ENCODE measurements at regions not wholly inside any gene's neighbourhood (a gene's known extent, or its start where the extent isn't known, plus 50 kb on each side); places are given as distances from the start of the nearest gene placed in this dataset.
A peak's percentile ranks its signal among the peaks of the same experiment; 100 is the strongest.
"Not testable (repeated sequence)": the region's sequence is repeated elsewhere in the genome, so short reads cannot be mapped to it uniquely, and the experiment has no call there.

- DNase-seq = no peak
Measured at GRCh38 chr2:238704471-238705225, 143.2 kb upstream of the TWIST2 start.

- DNase-seq = no peak
Measured at GRCh38 chr2:238706163-238706562, 141.7 kb upstream of the TWIST2 start.

GRCh38 chr2:238706673-238707072 is 141.2 kb upstream of the TWIST2 start:
- DNase-seq = no peak

DNA sequence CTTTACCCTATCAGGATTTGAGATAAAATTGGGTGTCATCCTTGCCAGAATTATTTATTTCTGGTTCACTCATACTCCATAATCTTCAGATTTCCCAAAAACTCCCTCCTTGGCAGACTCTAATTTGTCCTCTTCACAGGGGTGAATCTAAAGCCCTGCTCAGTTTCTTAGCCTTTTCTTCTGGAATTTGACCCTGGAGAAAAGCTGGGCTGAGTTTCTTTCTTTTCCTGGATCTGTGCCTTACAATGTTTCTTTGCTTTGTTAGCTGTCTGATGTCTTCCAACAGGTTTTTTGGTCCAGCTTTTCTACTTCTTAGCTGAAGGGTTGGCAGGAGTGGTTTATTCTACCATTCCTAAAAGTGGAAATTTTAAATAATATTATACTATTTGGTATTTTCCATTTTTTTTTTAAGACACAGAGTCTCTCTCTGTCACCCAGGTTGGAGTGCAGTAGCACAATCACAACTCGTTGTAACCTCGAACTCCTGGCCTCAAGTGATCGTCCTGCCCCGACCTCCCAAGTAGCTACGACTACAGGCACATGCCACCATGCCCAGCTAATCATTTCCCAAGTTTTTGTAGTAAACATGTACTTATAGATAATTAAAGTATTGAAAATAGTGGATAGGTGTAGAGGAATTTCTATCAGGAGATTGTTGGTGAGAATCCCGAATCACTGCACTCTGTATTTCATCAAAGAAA is 138.4 kb upstream of the TWIST2 start:
- DNase-seq = no peak

- DNase-seq = no peak
Measured at GRCh38 chr2:238710032-238710735, 137.7 kb upstream of the TWIST2 start.

GRCh38 chr2:238710787-238711186 is 137.1 kb upstream of the TWIST2 start:
- DNase-seq = no peak

DNA sequence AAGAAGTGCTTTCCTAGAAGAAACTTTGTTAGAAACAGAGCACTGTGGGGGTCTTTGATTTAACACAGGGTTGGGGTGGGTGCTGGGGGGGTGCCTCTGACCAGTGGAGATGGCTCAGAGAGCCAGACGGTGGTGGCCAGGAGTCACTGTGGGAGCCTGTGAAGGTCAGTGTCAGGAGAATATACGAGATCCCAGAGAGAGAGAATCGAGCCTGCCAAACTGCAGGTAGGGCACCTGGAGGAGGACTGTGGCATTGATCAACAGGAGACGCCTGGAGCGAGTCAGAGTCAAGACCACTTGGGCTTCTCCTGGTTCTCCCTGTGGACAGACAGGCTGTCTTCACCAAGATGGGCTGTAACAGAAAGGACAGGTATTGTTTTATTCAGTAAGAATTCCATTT is 136.5 kb upstream of the TWIST2 start:
- DNase-seq = no peak

- DNase-seq = no peak
Measured at GRCh38 chr2:238712011-238712410, 135.9 kb upstream of the TWIST2 start.

GRCh38 chr2:238713198-238713826 is 134.6 kb upstream of the TWIST2 start:
- DNase-seq = no peak

GRCh38 chr2:238714038-238714528 is 133.8 kb upstream of the TWIST2 start:
- DNase-seq = no peak

DNA sequence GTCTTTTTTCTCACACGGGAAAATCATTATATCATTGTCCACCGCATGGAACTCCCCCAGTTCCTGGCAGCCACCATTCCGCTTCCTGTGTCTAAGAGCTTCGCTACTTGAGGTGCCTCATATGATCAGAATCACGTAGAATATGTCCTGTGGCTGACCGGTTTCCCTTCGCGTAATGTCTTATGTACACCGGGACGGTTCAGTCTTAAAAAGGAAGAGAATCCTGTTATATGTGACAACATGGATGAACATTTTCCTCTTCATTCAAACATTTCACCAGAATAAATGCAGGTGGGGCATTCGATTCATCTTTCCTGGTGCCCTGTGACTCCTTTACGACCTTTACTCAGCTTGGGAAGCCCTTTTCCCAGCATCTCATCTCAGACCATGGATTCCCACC is 131.7 kb upstream of the TWIST2 start:
- DNase-seq = no peak

GRCh38 chr2:238716585-238716984 is 131.3 kb upstream of the TWIST2 start:
- no peak for DNase-seq

GRCh38 chr2:238717084-238717483 is 130.8 kb upstream of the TWIST2 start:
- DNase-seq = no peak

DNA sequence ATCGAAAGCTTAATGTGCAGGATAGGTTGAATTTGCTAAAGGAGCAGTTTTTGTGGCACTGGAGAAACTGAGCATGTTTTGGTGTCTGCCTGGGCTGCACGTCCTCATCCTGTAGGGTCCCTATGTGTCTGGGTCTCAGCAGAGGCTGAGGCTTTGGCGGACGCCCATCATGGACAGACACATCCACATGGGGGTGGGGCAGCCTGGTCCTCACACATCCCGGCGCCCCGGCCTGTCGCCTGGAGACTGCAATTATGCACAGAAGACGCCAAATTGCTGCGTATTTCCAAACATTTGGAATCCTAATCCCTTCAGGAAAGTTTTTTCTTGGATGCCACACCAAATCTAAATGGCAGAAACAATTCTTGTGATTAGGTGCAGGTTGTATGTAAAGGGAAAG is 128.2 kb upstream of the TWIST2 start:
- no peak for DNase-seq

GRCh38 chr2:238720232-238720672 is 127.6 kb upstream of the TWIST2 start:
- DNase-seq = peak; percentile 26

DNA sequence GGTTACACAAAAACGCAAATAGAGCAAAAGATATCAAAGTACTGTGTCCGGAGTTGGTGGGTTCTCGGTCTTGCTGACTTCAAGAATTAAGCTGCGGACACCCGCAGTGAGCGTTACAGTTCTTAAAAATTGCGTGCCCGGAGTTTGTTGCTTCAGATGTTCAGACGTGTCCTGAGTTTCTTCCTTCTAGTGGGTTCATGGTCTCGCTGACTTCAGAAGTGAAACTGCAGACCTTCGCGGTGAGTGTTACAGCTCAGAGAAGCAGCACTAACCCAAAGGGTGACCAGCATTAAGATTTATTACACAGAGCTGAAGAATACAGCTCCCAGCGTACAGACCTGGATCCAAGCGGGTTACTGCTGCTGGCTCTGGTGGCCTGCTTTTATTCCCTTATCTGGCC is 125.7 kb upstream of the TWIST2 start:
- no peak for DNase-seq

DNA sequence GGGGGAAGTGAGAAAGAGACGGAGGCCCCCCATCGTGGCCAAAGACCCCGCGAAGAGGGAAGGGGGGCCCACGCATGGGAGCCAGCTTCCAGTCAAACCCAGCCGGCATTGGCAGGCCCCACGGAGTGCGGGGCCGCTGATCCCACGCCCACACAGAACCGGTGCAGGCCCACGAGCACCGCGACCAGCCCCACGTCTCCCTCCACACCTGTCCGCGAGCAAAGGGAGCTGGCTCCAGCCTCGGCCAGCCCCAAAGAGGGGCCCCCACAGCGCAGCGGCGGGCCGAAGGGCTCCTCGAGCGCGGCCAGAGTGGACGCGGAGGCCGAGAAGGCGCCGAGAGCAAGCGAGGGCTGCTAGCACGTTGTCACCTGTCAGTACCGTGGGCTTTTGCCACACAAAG is 125.0 kb upstream of the TWIST2 start:
- no peak for DNase-seq

GRCh38 chr2:238723740-238724320 is 124.1 kb upstream of the TWIST2 start:
- DNase-seq = not testable (repeated sequence)

DNA sequence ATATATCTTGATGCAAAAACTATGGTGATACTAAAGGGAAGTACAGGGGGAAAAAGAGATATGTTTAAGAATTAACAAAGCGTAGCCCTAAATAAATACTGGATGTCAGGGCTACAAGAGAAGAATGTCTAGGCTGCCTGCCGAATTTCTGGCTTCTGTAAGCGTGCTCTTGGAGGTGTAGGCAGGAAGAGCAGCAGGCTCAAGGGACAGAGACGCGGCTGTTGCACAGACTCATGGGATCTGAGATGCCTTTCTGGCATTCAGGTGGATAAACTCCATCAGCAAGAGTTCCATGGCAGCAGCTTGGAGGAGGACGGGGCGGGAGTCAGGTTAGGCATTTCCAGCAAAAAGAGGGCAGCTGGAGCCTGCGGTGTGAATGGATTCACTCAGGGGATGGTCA is 123.2 kb upstream of the TWIST2 start:
- no peak for DNase-seq

- no peak for DNase-seq
Measured at GRCh38 chr2:238725298-238725697, 122.6 kb upstream of the TWIST2 start.

GRCh38 chr2:238726670-238727584 is 121.0 kb upstream of the TWIST2 start:
- DNase-seq = no peak
